ENCODE measurements at regions not wholly inside any gene's neighbourhood (a gene's known extent, or its start where the extent isn't known, plus 50 kb on each side); places are given as distances from the start of the nearest gene placed in this dataset.

- no peak overlapping the region for H2BK20ac ChIP-seq (ENCODE audit: low read depth, low read length, poor library complexity, severe bottlenecking)
- peaks cover 13 to 16% of the 10 kb centered on the region in 2 experiments for H3K4me1 Mint-ChIP-seq
- no peak overlapping the region for H2BK5ac ChIP-seq (ENCODE audit: insufficient read length, low read length)
- H3T11ph ChIP-seq (ENCODE audit: low read length) = no peak overlapping the region
- H3K27ac Mint-ChIP-seq = no peak overlapping the region
- no peak overlapping the region for H3K18ac ChIP-seq (ENCODE audit: insufficient read length, low read depth, low read length)
- H4K5ac ChIP-seq (ENCODE audit: insufficient read length, low read depth, low read length) = no peak overlapping the region
- H4K20me1 ChIP-seq (ENCODE audit: control insufficient read depth, insufficient read depth, insufficient read length) = no peaks in the 10 kb centered on the region
- H3K27me3 ChIP-seq (ENCODE audit: insufficient read depth, low read length) = no peaks in the 10 kb centered on the region
- no peak overlapping the region for H4K91ac ChIP-seq (ENCODE audit: insufficient read length, low read depth, low read length)
- H3K4me1 ChIP-seq (ENCODE audit: insufficient read depth, low read length) = peaks cover 4% of the 10 kb centered on the region; the same call in 1 of the 2 replicates
- H2BK120ac ChIP-seq (ENCODE audit: low read depth, low read length, poor library complexity, severe bottlenecking) = no peak overlapping the region
- no peaks in the 10 kb centered on the region for H3K79me2 ChIP-seq (ENCODE audit: insufficient read depth, low read length)
- H3K9me3 Mint-ChIP-seq = no peaks in the 10 kb centered on the region
- H2BK15ac ChIP-seq (ENCODE audit: low read depth, low read length) = no peak overlapping the region
- 83% methylated on average over 1 of the region's 2 CpGs for WGBS (ENCODE audit: extremely low coverage, insufficient read length, low lambda C conversion rate)
- DNase-seq = no peak
- no peak overlapping the region for H3K23ac ChIP-seq (ENCODE audit: insufficient read length, low read depth, low read length)
- no peak overlapping the region for H3K4me2 ChIP-seq (ENCODE audit: insufficient read depth, insufficient read length, low read length)
- TF ChIP-seq CTCF (conservative IDR thresholded peaks at IDR 0.05) = no peak
- H2AK5ac ChIP-seq (ENCODE audit: insufficient read length, low read length) = no peak overlapping the region
- no peak overlapping the region for H3K14ac ChIP-seq (ENCODE audit: insufficient read depth, low read length)
- no peak overlapping the region for H2BK12ac ChIP-seq (ENCODE audit: insufficient read length, low read depth, low read length)
- H3K9ac ChIP-seq (ENCODE audit: extremely low read depth, insufficient read length, low read length) = no peak overlapping the region
- H3K4ac ChIP-seq (ENCODE audit: low read depth, low read length) = no peak overlapping the region
- no peaks in the 10 kb centered on the region for H3K9me3 ChIP-seq (ENCODE audit: control insufficient read depth, low read depth, low read length)
- no peak overlapping the region for H3K56ac ChIP-seq (ENCODE audit: insufficient read length, low read depth, low read length)
- no peak overlapping the region for H3K27ac ChIP-seq (ENCODE audit: insufficient read length, low read depth, low read length)
- H3K36me3 Mint-ChIP-seq (ENCODE audit: insufficient read depth in 1 of 3, low read depth in 3 of 3) = no peaks in the 10 kb centered on the region
- H3K4me3 Mint-ChIP-seq = no peak overlapping the region
- peaks cover 2% of the 10 kb centered on the region for H3K23me2 ChIP-seq (ENCODE audit: insufficient read length, low read depth, low read length, poor library complexity, severe bottlenecking)
- H3K27me3 Mint-ChIP-seq (ENCODE audit: low read depth) = no peaks in the 10 kb centered on the region
- H4K8ac ChIP-seq (replicated peaks; ENCODE audit: insufficient read length, low read depth, low read length) = no peak overlapping the region
- H3K79me1 ChIP-seq (ENCODE audit: insufficient read depth, low read depth, low read length, poor library complexity, severe bottlenecking) = no peaks in the 10 kb centered on the region
- no peak overlapping the region for H2AFZ ChIP-seq (ENCODE audit: low read length)
These were observed 223.6 kb downstream of the SHQ1 start for GRCh38 chr3:72624656-72625055.

All from H9 (cell line).